CD4-positive, alpha-beta T cell treated with Interleukin-1 beta for 1 hour (primary cell): ENCODE measurements at regions not wholly inside any gene's neighbourhood (a gene's known extent, or its start where the extent isn't known, plus 50 kb on each side); places are given as distances from the start of the nearest gene placed in this dataset.

Experiments
- DNase-seq, 2 donors: peaks; one replicate each; pipeline ENCODE4 v3.0.0-alpha.2; 2020 to 2022

GRCh38 chr3:151935446-151935845 lies 62.0 kb downstream of the SUCNR1 start:
- no peak for DNase-seq

GRCh38 chr3:151940481-151940880 lies 67.0 kb downstream of the SUCNR1 start:
- no peak for DNase-seq

GRCh38 chr3:151943539-151943938 lies 70.1 kb downstream of the SUCNR1 start:
- DNase-seq, result no peak

DNA sequence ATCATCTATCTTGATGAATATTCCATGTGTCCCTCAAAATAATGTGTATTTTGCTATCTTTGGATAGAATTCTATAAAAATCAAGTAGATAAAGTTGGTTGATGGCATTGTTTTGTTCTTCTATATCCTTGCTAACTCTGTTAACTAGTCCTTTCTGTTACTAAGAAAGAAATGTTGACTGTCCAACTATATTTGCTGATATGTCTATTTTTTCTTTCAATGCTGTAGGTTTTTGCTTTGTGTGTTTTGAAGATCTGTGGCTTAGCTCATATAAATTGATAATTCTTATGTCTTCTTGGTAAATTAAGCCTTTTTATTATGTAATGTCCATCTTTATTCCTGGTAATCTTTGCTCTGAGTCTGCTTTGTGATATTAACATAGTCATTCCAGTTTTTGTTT lies 70.9 kb downstream of the SUCNR1 start:
- no peak for DNase-seq

DNA sequence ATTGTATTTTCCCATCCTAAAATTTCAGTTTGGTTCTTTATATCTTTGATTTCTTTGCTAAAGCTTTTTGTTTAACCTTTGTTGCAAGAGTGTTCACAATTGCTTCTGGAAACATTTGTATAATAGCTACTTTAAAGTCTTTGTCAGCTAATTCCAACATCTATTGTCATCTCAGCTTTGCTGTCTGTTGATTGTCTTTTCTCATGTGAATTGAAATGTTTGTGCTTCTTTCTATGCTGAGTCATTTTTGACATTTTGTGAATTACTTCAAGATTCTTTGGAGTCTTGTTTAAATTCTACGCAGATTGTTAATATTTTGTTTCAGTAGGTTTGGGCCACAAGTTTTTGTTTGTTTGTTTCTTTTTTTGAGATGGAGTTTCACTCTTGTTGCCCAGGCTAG lies 73.2 kb downstream of the SUCNR1 start:
- no peak for DNase-seq

GRCh38 chr3:151949706-151950105 lies 76.3 kb downstream of the SUCNR1 start:
- no peak for DNase-seq

DNA sequence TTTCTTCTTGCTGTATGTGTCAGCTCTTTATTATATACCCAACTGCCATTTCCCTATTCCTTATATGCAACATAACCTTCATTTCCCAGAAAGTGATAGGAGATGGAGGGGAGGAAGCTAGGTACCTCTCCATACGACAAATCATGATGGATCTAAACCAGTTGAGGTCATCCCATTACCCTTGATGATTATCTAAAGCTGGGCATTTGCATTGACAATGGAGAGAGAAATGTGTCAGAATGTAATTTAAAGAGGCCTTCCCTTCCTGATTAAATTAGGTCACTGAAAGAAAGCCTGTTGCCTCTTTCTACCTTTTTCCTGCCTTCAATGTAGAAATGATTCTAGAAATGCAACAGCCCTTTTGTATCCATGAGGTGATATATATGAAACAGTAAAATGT lies 81.9 kb downstream of the SUCNR1 start:
- no peak for DNase-seq

GRCh38 chr3:151960961-151961580 lies 87.6 kb downstream of the SUCNR1 start:
- no peak for DNase-seq

- no peak for DNase-seq
These were observed 88.9 kb downstream of the SUCNR1 start for GRCh38 chr3:151962352-151962751.

DNA sequence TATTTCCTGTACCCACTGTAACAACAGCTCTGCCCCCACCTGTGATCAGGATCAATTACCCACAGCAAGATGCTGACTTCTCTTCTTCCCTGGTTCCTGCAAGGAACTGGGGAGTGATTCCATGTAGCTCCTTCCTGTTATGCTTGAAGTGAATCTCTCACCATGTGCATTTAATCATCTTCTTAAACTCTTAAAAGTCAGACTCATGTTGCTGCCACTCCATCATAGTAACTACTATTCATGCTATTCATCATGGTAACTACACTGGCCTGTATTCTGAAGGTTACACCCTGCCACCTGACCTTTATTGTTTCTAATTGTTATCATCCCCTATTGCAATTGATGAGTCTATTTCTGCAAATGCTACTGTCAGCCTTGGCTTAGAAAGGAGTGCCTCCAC lies 89.5 kb downstream of the SUCNR1 start:
- DNase-seq, result no peak

DNA sequence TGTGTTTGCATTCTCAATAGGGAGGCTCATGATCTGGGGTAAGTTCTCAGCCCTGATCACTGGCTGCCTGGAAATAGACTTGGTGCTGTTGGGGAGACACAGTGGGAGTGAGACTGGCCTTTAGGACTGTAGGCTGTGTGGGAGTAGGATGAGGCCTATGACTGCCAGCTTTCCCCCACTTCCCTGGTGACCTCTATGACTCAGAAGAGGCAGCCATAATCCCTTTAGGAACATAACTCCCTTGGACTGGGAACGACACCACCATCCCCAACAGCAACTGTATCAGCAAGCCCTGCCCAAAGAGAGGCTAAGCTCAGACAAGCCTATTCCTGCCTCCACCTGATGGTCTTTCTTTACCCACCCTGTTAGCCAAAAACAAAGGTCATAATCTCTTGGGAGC lies 91.3 kb downstream of the SUCNR1 start:
- DNase-seq, result no peak

GRCh38 chr3:151969026-151969642 lies 95.7 kb downstream of the SUCNR1 start:
- no peak for DNase-seq

- DNase-seq, result no peak
These were observed 98.6 kb downstream of the SUCNR1 start for GRCh38 chr3:151971814-151972579.

DNA sequence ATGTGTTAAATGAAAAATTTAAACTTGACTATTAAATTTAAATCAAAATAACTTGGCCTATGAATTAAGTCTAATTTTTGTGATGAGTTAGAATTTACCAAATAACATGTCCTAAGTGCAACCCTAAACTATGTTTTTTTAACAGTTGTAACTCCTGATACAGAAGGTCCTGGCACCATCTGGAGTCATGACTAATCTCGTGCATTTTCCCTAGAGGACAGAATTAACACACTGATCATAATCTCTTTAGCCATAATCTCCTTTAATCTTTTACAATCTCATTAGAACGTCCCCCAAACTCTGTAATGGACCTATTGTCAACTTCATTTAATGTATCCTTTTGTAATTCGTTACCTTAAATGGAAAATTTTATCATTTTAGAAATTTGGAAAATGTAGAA lies 100.6 kb downstream of the SUCNR1 start:
- DNase-seq, result no peak

DNA sequence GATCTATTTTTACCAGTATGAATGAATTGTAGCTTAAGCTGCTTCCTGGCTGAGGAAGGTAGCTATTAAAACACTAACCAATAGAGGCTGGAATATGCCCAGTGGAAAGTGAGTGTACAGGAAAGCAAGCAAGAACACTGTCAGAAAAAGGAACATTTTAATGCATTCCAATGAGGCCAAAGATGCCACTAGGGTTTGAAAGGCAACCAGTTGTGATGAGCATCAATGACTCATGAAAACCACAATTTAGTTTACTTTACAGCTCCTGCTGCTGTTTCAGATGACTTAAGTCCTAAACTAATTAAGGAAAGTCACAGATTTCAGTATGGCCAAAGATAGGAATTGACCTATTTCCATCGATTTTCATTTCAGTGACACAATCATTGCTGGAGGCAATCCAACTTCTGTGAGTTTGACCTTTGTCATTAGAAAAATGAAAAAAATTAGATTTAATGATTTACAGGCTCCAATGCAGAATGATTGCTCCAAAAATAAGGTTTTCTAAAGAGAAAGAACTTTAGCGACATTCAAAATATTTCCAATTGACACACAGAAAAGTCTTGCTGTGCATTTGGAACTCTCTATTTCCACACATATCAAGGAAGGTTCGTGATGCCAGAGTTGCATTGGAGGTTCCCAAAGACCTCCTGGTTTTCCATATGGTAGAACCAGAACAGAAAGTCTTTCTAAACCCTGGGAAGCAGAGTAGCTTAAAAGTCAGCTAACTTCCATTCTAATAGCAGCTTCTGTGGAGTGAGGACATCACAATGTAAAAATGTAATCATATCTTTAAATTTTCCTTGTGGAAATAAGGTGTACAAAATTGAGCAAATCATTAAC lies 103.0 kb downstream of the SUCNR1 start:
- DNase-seq, result no peak

DNA sequence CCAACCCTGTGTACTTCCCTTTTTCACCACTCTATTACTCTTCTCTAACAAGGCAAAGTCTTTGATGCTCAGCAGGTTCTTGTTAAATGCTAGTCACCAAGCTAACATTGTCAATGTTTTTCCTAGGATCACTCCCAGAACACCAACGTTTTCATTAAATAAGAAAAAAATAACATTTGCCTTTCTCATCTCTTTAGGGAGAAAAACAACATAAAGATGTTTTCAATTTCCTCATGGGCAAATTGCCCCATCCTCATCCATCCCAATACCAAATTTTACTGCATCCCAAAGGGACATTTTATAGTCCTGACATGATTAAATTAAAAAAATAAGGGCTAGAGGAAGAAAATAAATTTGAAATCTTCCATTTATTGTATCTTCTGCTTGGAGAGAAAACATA lies 106.5 kb downstream of the SUCNR1 start:
- DNase-seq, result no peak

DNA sequence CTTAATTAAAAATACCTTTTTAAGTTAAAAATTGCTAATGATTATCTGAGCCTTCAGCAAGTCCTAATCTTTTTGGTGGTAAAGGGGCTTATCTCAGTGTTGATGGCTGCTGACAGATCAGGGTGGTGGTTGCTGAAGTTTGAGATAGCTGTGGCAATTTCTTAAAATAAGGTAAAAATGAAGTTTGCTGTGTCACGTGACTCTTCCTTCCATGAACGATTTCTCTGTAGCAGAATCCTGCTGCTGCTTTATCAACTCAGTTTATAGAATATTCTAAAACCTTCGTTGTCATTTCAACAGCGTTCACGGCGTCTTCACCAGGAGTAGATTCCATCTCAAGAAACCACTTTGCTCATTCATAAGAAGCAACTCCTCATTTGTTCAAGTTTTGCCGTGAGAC lies 110.1 kb downstream of the SUCNR1 start:
- DNase-seq, result no peak

- DNase-seq, result no peak
These were observed 112.5 kb downstream of the SUCNR1 start for GRCh38 chr3:151985787-151986430.

- DNase-seq, result no peak
These were observed 114.5 kb downstream of the SUCNR1 start for GRCh38 chr3:151987893-151988292.

- DNase-seq, result no peak
These were observed 116.2 kb downstream of the SUCNR1 start for GRCh38 chr3:151989621-151990020.

- DNase-seq, result no peak
These were observed 117.4 kb downstream of the SUCNR1 start for GRCh38 chr3:151990696-151991376.

DNA sequence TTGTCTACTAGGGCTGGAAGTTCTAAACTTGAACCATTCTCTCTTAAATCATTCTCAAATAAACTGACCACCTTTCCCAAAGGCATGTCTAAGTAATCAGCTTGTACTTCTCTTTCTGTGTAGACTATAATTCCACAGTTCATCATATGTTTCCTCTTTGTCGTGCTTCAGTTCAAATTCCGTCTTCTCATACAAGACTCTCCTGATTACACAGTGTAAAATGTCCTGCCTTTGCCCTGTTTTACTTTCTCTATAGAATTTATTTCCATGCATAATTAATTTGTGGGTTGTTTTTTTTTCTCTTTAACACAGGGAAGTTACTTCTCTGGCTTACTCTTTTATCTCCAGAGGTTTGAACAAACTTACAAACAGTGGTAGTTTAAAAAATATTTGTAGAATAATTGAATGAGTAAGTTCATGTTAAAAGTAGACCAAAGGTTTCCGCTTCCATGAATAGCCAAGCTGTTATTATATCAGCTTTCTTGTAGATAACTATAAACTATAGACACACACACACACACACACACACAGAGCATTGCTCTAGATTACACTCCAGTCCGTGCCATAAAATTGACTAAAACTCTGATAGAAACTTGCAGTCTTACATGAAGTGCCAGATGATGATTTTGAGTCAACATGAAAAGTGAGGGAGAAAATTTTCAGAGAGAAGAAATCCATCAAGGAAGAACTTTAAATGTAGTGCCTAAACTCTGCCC lies 119.0 kb downstream of the SUCNR1 start:
- no peak for DNase-seq
